ENCODE measurements at regions not wholly inside any gene's neighbourhood (a gene's known extent, or its start where the extent isn't known, plus 50 kb on each side); places are given as distances from the start of the nearest gene placed in this dataset.

GRCh38 chr10:62453274-62453673 is 79.1 kb downstream of the ZNF365 start:
- 96% methylated on average over 3 of the region's 3 CpGs for WGBS, 2 donors

DNA sequence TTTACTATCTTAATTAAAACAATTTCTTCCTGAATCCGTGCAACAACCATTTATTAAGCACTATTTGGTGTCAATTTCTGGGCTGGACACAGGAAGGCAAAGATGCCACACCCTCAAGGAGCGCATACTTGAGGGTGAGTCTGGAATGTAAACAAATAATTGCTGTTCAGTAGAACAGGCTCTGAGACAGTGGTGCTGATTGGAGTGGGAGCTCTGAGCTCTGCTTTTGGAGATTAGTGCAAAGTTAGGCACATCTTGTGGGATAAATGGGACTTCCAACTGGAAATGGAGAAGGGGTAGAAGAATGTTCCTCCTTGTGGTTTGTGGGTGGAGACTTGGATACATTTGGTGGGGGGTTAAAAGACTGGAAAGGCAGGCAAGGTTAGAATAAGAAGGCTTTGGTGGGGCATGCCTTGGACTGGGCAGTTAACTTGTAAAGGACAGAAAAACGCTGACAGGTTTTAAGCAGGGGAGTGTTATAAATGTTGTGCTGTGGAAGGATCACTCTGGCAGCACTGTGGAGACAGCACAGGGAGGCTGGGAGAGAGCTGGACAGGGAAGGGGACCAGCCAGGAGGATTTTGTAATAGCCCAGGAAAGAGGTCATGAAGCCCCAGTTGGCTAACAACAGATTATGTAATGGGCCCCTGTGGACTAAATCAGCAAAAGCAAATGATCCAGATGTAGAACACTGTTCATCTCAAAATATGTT is 80.7 kb downstream of the ZNF365 start:
- H3K27ac ChIP-seq (ENCODE audit: low read depth in 1 of 2, low read length in 1 of 2): no peak overlapping the region

More at GRCh38 chr10:62453274-62453673, 79.1 kb downstream of the ZNF365 start:
- Histone ChIP-seq H3K36me3 (ENCODE audit: control insufficient read depth in 4 of 4, insufficient read depth in 4 of 4, low read length in 4 of 4) (no peaks in the 10 kb centered on the region), H3K4me1 (ENCODE audit: control insufficient read depth in 5 of 5, insufficient read depth in 5 of 5, low read length in 5 of 5) (peaks cover 0 to 5% (median 0%) of the 10 kb centered on the region in 5 donors), H3K4me3 (no peak overlapping the region), H3K27me3 (ENCODE audit: control insufficient read depth in 3 of 3, insufficient read depth in 3 of 3, low read length in 2 of 3) (no peaks in the 10 kb centered on the region), H3K27ac (ENCODE audit: low read depth in 1 of 2, low read length in 1 of 2) (no peak overlapping the region), H3K9me3 (ENCODE audit: control insufficient read depth in 4 of 4, insufficient read depth in 3 of 4, low read length in 3 of 4) (peaks cover 0 to 1% (median 0%) of the 10 kb centered on the region in 4 donors), H3K9ac (ENCODE audit: insufficient read depth in 1 of 2, low read length in 2 of 2) (no peak overlapping the region)
- ATAC-seq (ENCODE audit: insufficient read depth, low FRiP score): no peak
- DNase-seq: no peak
- TF ChIP-seq, protein P1, sequence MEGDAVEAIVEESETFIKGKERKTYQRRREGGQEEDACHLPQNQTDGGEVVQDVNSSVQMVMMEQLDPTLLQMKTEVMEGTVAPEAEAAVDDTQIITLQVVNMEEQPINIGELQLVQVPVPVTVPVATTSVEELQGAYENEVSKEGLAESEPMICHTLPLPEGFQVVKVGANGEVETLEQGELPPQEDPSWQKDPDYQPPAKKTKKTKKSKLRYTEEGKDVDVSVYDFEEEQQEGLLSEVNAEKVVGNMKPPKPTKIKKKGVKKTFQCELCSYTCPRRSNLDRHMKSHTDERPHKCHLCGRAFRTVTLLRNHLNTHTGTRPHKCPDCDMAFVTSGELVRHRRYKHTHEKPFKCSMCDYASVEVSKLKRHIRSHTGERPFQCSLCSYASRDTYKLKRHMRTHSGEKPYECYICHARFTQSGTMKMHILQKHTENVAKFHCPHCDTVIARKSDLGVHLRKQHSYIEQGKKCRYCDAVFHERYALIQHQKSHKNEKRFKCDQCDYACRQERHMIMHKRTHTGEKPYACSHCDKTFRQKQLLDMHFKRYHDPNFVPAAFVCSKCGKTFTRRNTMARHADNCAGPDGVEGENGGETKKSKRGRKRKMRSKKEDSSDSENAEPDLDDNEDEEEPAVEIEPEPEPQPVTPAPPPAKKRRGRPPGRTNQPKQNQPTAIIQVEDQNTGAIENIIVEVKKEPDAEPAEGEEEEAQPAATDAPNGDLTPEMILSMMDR (IDR thresholded peaks at IDR 0.05; ENCODE audit: control extremely low read depth, extremely low read depth): no peak

GRCh38 chr10:62456611-62457101 is 82.5 kb downstream of the ZNF365 start:
- TF ChIP-seq, protein P1 (IDR thresholded peaks at IDR 0.05; ENCODE audit: control extremely low read depth, extremely low read depth): no peak
- no peak for DNase-seq
- H3K4me3 ChIP-seq: no peak overlapping the region
- 77 to 80% methylated on average over 5 of the region's 5 CpGs for WGBS, 2 donors
- peaks cover 0 to 1% (median 0%) of the 10 kb centered on the region in 4 donors for H3K9me3 ChIP-seq (ENCODE audit: control insufficient read depth in 4 of 4, insufficient read depth in 3 of 4, low read length in 3 of 4)
- H3K36me3 ChIP-seq (ENCODE audit: control insufficient read depth in 4 of 4, insufficient read depth in 4 of 4, low read length in 4 of 4): no peaks in the 10 kb centered on the region
- H3K9ac ChIP-seq (ENCODE audit: insufficient read depth in 1 of 2, low read length in 2 of 2): no peak overlapping the region
- H3K4me1 ChIP-seq (ENCODE audit: control insufficient read depth in 5 of 5, insufficient read depth in 5 of 5, low read length in 5 of 5): peaks cover 0 to 6% (median 0%) of the 10 kb centered on the region in 5 donors
- no peak for ATAC-seq (ENCODE audit: insufficient read depth, low FRiP score)
- H3K27me3 ChIP-seq (ENCODE audit: control insufficient read depth in 3 of 3, insufficient read depth in 3 of 3, low read length in 2 of 3): no peaks in the 10 kb centered on the region
- no peak overlapping the region for H3K27ac ChIP-seq (ENCODE audit: low read depth in 1 of 2, low read length in 1 of 2)

More for the DNA sequence above, 80.7 kb downstream of the ZNF365 start:
- TF ChIP-seq, protein P1 (IDR thresholded peaks at IDR 0.05; ENCODE audit: control extremely low read depth, extremely low read depth): no peak
- Histone ChIP-seq H3K27me3 (ENCODE audit: control insufficient read depth in 3 of 3, insufficient read depth in 3 of 3, low read length in 2 of 3) (no peaks in the 10 kb centered on the region), H3K4me3 (no peak overlapping the region), H3K9ac (ENCODE audit: insufficient read depth in 1 of 2, low read length in 2 of 2) (no peak overlapping the region), H3K36me3 (ENCODE audit: control insufficient read depth in 4 of 4, insufficient read depth in 4 of 4, low read length in 4 of 4) (no peaks in the 10 kb centered on the region), H3K4me1 (ENCODE audit: control insufficient read depth in 5 of 5, insufficient read depth in 5 of 5, low read length in 5 of 5) (peaks cover 0 to 6% (median 0%) of the 10 kb centered on the region in 5 donors), H3K9me3 (ENCODE audit: control insufficient read depth in 4 of 4, insufficient read depth in 3 of 4, low read length in 3 of 4) (peaks cover 0 to 1% (median 0%) of the 10 kb centered on the region in 4 donors)
- 40 to 64% methylated on average over 3 of the region's 3 CpGs for WGBS, 2 donors
- DNase-seq (no peak), ATAC-seq (ENCODE audit: insufficient read depth, low FRiP score) (peak; percentile 55)
